Mammary epithelial cell (primary cell): ENCODE measurements at regions not wholly inside any gene's neighbourhood (a gene's known extent, or its start where the extent isn't known, plus 50 kb on each side); places are given as distances from the start of the nearest gene placed in this dataset.

Experiments
- EZH2 ChIP-seq: IDR thresholded peaks from 2 replicates; pipeline ENCODE4 v1.6.1; 2012; ENCODE audit warnings: low read length, inconsistent platforms, borderline replicate concordance
- TF ChIP-seq, protein P1 (sequence below), 2 donors: IDR thresholded peaks in 1 of 2; conservative IDR thresholded peaks in 1 of 2; 2 replicates each; pipeline ENCODE4 v1.5.1; 2011 to 2012; ENCODE audit warnings: inconsistent platforms in 2 of 2, low read length in 2 of 2, mild to moderate bottlenecking in 2 of 2, control low read depth in 1 of 2, low read depth in 1 of 2; ENCODE audit not compliant: insufficient read depth in 1 of 2; ENCODE audit errors: extremely low read depth in 1 of 2

DNA sequence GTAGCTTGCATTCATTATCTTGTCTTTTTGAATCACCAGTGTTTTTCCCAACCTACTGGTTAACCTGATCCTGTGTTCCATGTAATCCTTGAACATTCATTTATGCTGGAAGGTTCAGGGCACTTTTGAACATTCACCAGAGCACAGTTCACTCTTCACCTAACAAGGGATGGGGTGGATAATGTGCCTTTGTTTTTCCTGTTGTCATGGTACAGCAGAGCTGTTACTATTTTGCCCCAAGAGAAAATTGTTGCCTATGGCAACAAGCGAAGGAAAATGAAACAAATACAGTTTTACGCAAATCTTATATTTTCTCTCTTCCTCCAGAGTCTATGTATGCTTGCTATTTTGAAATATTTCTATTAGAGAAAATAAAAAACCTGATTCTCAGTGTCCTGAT lies 60.3 kb upstream of the RIOK2 start:
- no peak for TF ChIP-seq EZH2
- TF ChIP-seq, protein P1, sequence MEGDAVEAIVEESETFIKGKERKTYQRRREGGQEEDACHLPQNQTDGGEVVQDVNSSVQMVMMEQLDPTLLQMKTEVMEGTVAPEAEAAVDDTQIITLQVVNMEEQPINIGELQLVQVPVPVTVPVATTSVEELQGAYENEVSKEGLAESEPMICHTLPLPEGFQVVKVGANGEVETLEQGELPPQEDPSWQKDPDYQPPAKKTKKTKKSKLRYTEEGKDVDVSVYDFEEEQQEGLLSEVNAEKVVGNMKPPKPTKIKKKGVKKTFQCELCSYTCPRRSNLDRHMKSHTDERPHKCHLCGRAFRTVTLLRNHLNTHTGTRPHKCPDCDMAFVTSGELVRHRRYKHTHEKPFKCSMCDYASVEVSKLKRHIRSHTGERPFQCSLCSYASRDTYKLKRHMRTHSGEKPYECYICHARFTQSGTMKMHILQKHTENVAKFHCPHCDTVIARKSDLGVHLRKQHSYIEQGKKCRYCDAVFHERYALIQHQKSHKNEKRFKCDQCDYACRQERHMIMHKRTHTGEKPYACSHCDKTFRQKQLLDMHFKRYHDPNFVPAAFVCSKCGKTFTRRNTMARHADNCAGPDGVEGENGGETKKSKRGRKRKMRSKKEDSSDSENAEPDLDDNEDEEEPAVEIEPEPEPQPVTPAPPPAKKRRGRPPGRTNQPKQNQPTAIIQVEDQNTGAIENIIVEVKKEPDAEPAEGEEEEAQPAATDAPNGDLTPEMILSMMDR (conservative IDR thresholded peaks at IDR 0.05 in 1 of 2, IDR thresholded peaks at IDR 0.05 in 1 of 2; ENCODE audit: extremely low read depth in 1 of 2, insufficient read depth in 1 of 2, low read depth in 1 of 2, low read length in 2 of 2), result no peak
